GM12874 (cell line): ENCODE measurements at regions not wholly inside any gene's neighbourhood (a gene's known extent, or its start where the extent isn't known, plus 50 kb on each side); places are given as distances from the start of the nearest gene placed in this dataset.

ENCODE experiments used
- TF ChIP-seq, protein P1 (sequence below): IDR thresholded peaks from 2 replicates; pipeline ENCODE4 v1.5.1; 2011; ENCODE audit warnings: low read depth, mild to moderate bottlenecking, control low read depth, low read length, moderate library complexity; ENCODE audit not compliant: insufficient read depth

DNA sequence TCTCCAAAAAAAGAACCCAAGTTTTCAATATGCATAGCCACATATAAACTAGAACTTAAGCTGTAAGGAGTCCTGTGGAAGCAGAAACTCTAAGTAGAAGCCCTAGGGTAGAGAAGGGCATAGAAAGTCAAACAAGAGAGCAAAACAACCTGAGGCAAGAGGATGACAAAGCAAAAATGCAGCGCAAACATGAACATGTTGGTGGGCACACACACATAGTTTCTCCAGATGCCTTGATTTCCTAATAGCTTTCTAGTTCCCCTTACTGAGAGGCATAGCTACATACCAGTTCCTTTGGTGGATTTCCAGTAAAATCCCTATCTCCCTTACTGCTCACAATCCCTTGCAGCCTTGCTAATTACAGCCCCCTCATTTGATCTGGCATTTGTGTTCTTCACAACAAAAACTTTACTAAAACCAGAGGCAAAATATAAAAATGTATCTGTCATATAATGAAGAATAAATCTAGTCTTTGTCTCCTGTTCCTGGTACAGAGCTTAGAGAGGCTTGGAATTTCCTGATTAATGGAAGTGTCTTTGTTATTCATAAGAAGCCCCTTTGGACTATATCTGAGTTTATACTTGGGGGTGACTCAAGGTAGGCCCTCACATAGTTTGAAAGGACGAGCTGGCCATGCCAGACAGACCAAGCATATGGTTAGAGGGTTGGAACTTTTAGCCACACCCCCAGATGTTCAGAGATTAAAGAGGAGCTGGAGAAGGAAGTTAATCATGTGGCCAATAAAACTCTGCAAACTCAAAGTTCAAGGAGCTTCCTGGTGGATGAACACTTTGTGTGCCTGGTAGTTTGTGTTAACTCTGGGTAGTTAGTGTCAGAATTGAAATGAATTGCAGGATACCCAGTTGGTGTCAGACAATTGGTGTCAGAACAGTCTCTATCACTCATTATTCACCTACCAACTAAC lies 52.7 kb upstream of the ZCCHC13 start:
- TF ChIP-seq, protein P1, sequence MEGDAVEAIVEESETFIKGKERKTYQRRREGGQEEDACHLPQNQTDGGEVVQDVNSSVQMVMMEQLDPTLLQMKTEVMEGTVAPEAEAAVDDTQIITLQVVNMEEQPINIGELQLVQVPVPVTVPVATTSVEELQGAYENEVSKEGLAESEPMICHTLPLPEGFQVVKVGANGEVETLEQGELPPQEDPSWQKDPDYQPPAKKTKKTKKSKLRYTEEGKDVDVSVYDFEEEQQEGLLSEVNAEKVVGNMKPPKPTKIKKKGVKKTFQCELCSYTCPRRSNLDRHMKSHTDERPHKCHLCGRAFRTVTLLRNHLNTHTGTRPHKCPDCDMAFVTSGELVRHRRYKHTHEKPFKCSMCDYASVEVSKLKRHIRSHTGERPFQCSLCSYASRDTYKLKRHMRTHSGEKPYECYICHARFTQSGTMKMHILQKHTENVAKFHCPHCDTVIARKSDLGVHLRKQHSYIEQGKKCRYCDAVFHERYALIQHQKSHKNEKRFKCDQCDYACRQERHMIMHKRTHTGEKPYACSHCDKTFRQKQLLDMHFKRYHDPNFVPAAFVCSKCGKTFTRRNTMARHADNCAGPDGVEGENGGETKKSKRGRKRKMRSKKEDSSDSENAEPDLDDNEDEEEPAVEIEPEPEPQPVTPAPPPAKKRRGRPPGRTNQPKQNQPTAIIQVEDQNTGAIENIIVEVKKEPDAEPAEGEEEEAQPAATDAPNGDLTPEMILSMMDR = no peak

GRCh38 chrX:74250574-74250973 lies 53.4 kb upstream of the ZCCHC13 start:
- TF ChIP-seq, protein P1 = no peak

- TF ChIP-seq, protein P1 = no peak
Observed at GRCh38 chrX:74249963-74250362, 54.0 kb upstream of the ZCCHC13 start.

DNA sequence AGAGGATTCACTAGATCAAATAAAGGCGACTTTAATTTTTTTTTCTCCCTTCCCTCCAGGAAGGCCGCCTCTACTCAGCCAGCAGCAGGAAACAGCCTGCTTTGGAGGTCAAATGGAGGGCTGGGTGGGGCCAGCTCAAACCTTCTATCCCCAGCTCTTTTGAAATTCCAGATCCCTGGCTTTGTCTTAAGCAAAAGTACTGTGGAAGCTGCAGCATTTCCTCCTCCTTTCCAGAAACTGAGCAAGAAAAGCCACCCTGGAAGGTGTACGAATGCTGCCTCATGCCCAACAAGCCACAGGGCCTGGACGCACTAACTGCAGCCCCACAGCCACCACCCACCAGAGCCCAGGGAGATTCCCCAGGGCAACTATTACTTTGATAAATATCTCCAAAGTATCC lies 55.1 kb upstream of the ZCCHC13 start:
- TF ChIP-seq, protein P1 = no peak

DNA sequence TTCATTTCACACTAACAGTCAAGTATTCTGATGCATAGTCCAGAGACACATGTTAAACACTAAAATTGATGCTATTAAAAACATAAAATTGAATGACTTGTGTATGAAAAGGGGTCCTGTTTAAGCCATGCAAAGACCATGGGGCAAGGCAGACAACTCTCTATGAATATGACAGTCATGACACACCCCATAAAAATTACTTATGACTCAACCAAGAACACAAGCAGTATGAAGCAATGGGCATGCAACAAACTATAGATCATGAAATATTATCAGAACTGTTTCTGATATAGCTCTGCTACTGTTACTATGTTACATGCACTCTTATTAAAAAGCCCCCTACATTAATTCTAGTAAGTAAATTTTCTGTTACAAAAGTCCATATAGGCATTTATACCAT lies 57.5 kb upstream of the ZCCHC13 start:
- TF ChIP-seq, protein P1 = no peak

GRCh38 chrX:74242484-74243138 lies 61.4 kb upstream of the ZCCHC13 start:
- TF ChIP-seq, protein P1 = no peak

DNA sequence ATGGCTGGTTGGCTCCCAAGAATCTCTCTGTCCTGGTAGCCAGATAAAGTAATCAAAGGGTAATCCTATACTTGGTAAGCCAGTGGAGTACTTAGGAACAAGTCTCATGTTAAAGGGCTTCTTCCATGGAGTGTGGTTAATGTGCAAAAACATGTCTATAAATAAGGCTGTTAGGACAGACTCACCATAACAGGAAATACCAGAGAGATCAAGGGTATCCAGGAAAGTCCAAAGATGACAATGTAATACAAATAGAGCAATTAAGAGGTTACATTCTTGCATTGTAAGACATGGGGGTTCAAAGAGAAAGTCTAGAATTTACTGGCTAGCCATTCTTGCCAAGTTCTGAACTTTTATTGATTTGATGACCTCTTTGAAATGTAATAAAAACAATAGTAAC lies 61.9 kb upstream of the ZCCHC13 start:
- TF ChIP-seq, protein P1 = no peak
